H54 (cell line): ENCODE measurements at regions not wholly inside any gene's neighbourhood (a gene's known extent, or its start where the extent isn't known, plus 50 kb on each side); places are given as distances from the start of the nearest gene placed in this dataset.
A peak's percentile ranks its signal among the peaks of the same experiment; 100 is the strongest.

Experiments
- DNase-seq: peaks from one replicate; pipeline ENCODE4 v3.0.0; 2011; ENCODE audit warnings: low spot score, mixed read lengths; ENCODE audit not compliant: insufficient read length
- FAIRE-seq: peaks from 3 replicates; lab custom pipeline; 2011; peaks lifted over from hg19 to GRCh38; lab: Jason Lieb, UNC
- POLR2A ChIP-seq: IDR thresholded peaks from 2 replicates; pipeline ENCODE4 v1.6.1; 2011; ENCODE audit warnings: low read depth, mild to moderate bottlenecking, low read length

GRCh38 chr17:72357764-72358365 is 237.0 kb downstream of the SOX9 start:
- FAIRE-seq (no peak), DNase-seq (no peak)
- no peak for TF ChIP-seq POLR2A

GRCh38 chr17:72358465-72358864 is 237.6 kb downstream of the SOX9 start:
- no peak for FAIRE-seq
- TF ChIP-seq POLR2A = no peak
- DNase-seq = peak; percentile 75

DNA sequence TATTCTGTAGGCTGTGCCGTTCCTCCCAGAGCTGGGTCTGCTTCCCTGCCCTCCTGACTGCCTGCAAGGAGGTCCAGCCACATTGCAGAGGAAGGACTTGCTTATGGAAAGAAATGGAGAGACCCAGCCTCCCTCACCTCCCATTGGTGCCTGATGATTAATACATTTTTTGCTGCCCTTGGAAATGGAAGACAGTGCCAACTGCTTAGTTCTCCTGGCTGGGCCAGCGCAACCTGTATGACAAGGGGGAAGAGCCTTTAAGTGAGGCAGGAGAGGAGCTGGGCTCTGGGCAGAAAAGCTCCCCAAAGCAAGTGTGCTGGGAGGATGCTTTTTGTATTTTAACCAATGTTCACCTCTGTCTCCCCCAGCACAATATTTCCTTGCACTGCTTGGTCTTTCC is 238.5 kb downstream of the SOX9 start:
- FAIRE-seq (no peak), DNase-seq (no peak)
- no peak for TF ChIP-seq POLR2A

- DNase-seq (no peak), FAIRE-seq (no peak)
Measured at GRCh38 chr17:72359811-72360210, 239.0 kb downstream of the SOX9 start.

GRCh38 chr17:72360386-72360940 is 239.6 kb downstream of the SOX9 start:
- DNase-seq (no peak), FAIRE-seq (no peak)
- TF ChIP-seq POLR2A = no peak

More at GRCh38 chr17:72359811-72360210, 239.0 kb downstream of the SOX9 start:
- no peak for TF ChIP-seq POLR2A

- no peak for TF ChIP-seq POLR2A
- DNase-seq (peak; percentile 93), FAIRE-seq (no peak)
Measured at GRCh38 chr17:72361892-72362291, 241.1 kb downstream of the SOX9 start.

DNA sequence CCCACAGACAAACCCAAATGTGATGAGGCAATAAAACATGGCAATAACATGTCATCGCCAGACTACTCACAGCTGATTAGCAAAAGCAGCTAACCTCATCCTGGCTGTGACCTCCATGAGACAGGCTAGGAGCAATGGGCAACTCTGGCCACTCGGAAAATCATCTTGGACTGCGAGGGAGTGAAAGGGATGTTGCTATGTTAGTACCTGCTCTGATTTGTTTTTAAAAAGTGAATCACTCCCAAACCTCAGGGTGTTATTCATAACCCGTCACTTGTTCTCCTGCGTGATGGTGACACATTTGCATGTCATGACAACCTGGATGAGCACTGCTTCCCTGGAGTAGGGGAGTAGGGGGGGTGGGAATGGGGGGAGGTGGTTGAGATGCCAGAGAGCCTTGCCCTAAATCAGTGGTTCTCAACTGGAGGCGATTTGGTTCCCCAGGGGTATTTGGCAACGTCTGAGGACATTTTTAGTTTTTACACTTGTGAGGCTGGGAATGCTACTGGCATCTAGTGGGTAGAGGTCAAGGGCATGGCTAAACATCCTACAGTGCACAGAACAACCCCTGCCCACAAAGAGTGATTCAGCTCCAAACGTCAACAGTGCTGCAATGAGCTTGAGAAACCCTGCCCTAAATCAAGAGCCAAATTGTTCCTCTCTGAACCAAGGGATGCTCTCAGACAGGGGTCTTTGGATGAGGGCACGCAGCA is 241.7 kb downstream of the SOX9 start:
- DNase-seq = peak; percentile 87
- FAIRE-seq = peak; percentile 64
- TF ChIP-seq POLR2A = no peak

DNA sequence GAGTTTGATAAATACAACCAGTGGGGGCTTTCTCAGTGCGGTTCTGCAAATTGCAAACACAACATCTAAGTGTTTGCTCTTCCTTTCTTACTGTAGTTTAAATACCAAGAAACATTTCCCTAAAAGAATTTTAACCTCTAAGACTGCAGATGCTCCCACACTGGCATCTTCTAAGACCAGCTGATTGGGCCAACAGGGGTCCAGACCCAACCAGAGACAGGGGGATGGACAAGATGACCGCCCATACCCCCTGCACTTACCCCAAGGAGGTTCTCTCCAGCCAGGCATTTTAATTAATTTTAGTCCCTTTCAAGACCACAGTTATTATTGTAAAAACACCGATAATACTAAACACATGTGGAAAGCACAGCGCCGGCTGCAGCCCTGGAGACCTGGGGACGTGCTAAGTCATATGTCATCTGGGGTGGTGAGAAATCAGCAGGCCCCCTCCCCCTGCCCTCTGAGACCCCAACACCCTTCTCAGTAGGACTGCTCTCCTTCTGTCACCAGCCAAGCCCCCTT is 242.3 kb downstream of the SOX9 start:
- FAIRE-seq (no peak), DNase-seq (no peak)
- TF ChIP-seq POLR2A = no peak

GRCh38 chr17:72365857-72366414 is 245.1 kb downstream of the SOX9 start:
- DNase-seq (no peak), FAIRE-seq (no peak)
- TF ChIP-seq POLR2A = no peak

DNA sequence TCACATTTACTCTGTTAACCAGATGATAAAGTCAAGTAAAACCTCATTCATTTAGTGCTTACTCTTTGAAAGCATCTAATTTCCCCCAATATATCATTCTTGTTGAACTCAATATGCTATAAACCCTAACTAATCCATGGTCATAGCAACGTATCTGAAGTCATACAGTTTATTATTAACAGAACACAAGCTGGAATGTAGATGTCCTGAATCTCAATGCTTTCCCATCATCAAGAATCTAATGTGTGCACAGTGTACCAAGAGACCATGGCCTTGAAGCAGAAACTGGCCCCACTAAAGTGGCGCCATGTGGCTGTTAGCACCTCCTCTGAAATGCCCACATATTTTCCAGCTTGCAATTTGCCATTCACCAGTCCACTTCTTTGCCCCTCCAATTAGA is 245.8 kb downstream of the SOX9 start:
- FAIRE-seq (no peak), DNase-seq (no peak)
- no peak for TF ChIP-seq POLR2A

DNA sequence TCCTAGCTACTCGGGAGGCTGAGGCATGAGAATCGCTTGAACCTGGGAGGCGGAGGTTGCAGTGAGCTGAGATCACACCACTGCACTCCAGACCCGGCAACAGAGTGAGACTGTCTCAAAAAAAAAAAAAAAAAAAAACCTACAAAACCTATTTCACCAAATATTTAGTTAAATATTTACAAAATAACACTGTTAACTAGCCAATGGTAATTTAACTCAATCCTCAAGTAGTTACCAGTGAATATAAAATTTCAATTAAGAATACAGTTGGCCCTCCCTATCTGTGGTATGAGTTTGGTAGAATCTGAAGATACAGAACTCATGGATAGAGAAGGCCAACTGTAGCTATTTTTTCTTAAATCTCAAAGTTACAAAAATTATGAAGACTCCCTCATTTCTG is 247.4 kb downstream of the SOX9 start:
- no peak for FAIRE-seq
- no peak for TF ChIP-seq POLR2A
- no peak for DNase-seq

- TF ChIP-seq POLR2A = no peak
- DNase-seq = no peak
- FAIRE-seq = no peak
Measured at GRCh38 chr17:72369366-72369765, 248.5 kb downstream of the SOX9 start.

- FAIRE-seq (peak; percentile 23), DNase-seq (peak; percentile 73)
- TF ChIP-seq POLR2A = no peak
Measured at GRCh38 chr17:72370819-72371218, 250.0 kb downstream of the SOX9 start.

DNA sequence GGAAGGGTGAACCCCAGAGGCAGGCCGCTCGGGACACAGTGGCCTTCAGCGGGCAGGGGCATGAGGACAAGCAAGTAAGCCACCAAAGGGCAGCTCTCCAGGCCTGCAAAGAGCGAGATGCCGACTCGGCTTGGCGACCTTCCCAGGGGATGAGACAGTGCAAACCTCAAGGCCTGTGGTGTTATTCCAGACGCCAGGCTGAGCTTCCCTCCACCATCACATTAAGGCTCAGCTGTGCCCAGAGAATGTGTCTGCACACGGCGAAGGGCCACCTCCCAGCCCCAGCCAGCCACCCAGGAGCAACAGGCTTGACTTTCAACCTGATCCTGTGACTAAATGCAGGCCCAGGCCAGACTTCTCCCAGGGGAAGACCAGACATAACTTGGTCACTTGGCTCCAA is 251.4 kb downstream of the SOX9 start:
- no peak for FAIRE-seq

More for the DNA sequence above, 251.4 kb downstream of the SOX9 start:
- no peak for TF ChIP-seq POLR2A
- no peak for DNase-seq
